Prostate gland (tissue), 2 donors: ENCODE measurements at regions not wholly inside any gene's neighbourhood (a gene's known extent, or its start where the extent isn't known, plus 50 kb on each side); places are given as distances from the start of the nearest gene placed in this dataset.

Source experiments
- CTCF ChIP-seq, 4 experiments: fragments of 200-600 bp in 2 of 4; fragments of 450-650 bp in 2 of 4; sonication (generic) in 2 of 4; IDR thresholded peaks; 1 replicate in 3 of 4; 2 replicates in 1 of 4; pipeline ENCODE4 v1.5.1; 2016 to 2019; ENCODE audit warnings: antibody characterized with exemption in 4 of 4, mild to moderate bottlenecking in 2 of 4, moderate library complexity in 2 of 4
- POLR2A ChIP-seq: fragments of 450-650 bp; IDR thresholded peaks from one replicate; pipeline ENCODE4 v1.6.1; 2016; ENCODE audit warnings: antibody characterized with exemption, mild to moderate bottlenecking
- POLR2AphosphoS5 ChIP-seq: sonication (generic); formaldehyde crosslinking; IDR thresholded peaks from one replicate; pipeline ENCODE4 v1.6.1; 2017; ENCODE audit warnings: antibody characterized with exemption

- TF ChIP-seq POLR2AphosphoS5 (no peak), CTCF (IDR thresholded peaks at IDR 0.05) (no peak), POLR2A (no peak)
These were observed 169.2 kb upstream of the DTNA start for GRCh38 chr18:34540897-34541296.
